ENCODE measurements at regions not wholly inside any gene's neighbourhood (a gene's known extent, or its start where the extent isn't known, plus 50 kb on each side); places are given as distances from the start of the nearest gene placed in this dataset.
"Not testable (repeated sequence)": the region's sequence is repeated elsewhere in the genome, so short reads cannot be mapped to it uniquely, and the experiment has no call there.

DNA sequence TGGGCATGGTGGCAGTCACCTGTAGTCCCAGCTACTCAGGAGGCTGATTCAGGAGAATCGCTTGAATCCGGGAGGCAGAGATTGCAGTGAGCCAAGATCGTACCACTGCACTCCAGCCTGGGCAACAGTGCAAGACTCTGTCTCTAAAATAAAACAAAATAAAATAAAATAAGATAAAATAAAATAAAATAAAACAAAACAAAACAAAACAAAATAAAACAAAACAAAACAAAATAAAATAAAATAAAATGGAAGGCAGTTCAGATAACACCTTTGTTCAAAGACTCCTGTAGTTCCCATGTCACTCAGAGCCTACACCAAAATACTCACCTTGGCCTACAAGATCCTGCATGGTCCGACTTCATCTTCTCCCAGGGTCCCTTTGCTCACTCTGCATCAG, 61.3 kb downstream of the SYF2 start:
- DNase-seq = not testable (repeated sequence)

DNA sequence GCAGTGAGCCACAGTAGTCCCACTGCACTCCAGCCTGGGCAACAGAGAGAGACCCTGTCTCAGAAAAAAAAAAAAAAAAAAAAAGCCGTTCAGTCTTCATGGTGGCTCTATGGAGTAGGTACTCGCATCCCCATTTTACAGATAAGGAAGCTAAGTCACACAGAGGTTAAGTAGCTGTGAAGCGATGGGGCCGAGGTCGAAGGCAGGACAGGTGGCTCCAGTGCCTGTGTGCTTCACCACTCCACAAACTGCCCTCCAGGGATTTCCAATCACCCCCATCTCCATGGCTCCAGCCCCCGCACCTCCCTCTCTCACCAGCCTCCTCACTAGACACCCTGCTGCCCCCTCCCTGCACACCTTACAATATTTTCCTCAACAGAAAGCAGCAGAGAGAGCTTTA, 61.9 kb downstream of the SYF2 start:
- DNase-seq = no peak

DNA sequence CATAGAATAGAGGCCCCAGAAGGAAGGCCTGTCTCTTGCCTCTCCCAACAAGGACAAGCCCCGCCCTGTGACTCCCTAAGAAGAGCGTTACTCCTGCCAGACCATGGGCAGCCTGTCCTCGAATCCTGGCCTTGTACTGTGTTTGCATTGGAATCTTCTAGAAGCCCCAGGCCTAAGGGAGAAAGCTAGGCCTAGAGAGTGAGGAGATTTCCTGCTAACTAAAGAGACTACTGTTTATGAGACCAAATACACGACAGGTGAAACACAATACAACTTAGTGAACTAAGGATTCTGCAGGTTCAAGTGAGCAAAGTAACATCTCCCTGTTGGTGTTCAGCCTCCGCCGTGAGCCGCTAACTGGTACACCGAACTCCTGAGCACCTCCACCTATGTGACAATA, 62.7 kb downstream of the SYF2 start:
- DNase-seq = no peak

DNA sequence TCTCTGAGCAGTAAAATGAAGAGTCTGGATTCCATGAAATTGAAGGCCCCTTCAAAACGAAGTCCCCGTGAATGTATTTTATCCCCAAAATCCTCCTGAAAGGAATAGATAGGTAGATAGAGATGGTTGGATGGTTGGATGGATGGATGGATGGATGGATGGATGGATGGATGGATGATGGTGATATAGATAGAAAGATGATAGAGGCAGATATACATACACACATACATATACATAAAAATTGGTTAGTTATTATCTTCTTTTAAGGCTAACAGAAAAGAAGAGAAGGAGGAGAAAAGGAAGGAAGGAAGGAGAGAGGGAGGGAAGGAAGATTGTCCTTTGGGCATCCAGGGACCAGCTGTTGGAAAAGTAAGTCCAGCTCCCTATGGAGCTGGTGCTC, 63.1 kb downstream of the SYF2 start:
- no peak for DNase-seq

DNA sequence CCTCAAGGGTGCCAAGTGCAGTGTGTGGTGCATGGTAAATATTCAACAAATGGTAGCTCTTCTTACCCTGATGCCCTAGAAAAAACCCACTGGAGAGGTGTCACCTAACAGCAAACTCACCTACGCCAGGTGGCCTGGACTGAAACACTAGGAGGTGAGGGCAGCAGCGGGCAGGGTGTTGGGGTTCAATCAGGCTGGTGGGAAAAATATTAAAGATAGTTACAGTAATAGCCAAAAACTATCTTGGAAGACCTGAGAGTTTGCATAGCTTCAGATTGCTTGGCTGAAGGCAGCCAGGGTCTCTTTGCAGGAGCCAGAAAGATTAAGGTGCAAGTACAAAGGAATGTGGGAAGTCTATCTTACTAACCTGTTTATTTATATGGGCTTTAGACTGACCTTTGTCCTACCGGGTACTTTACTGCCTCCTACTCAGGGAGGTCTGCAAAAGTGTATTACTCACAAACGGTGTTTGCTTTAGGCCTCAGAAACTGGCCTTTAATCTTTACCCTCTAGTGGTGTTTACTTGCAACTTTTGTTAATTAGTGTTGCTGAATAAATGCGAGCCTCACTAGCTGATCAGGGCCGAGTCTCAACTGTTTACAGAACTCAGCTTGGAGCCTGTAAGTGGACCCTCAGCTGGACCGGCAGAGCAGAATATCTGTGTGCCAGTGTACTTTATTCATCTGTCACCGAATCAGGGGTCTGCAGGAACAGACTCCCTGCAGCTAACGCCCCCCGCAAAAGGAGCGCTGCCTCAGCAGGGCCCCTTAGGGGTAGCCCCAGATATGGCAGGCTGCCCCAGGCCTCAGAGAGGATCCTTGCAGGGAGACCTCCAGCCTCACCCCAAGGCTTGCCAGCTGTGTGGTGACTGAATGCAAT, 63.9 kb downstream of the SYF2 start:
- no peak for DNase-seq

DNA sequence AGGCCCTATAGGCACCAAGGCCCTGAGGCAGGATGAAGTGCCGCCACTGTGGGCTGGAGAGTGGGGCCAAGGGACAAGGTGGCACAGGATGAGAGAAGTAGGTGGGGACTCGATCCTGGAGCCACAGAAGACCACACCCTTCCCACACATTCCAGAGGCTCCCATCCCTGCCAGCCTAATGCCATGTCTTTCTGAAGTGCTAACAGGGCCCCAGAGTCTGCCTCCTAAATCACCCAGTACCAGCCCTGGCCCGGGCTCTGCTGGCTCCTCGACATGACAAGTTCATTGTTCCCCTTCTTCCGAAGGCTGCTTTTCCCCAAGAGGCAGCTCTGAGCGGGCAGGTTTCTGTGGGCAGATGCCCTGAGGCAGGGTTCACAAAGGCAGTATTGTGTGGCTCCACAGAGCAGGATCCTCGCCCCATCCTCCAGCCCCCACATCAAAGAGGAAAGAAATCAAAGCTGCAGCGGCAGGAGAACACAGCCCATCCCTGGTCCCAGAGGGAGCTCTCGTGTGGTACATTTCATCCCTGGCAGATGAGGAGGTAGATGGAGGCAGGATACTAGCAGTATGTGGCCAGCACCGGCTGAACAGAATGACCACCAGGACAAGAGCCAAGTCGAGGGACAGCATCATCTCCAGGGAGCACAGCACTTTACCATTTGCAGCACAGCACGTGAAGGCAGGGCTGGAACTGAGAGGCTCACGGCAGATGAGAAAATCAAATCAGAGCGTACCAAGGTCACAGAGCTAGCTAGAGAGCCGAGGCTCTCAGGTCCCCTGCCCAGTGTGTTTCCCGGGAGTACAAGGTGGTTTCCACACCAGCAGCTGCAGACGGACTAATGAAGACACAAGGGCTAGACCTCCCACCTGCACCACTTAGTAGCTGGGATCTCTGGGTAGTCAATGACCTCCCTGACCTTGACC, 64.8 kb downstream of the SYF2 start:
- no peak for DNase-seq

DNA sequence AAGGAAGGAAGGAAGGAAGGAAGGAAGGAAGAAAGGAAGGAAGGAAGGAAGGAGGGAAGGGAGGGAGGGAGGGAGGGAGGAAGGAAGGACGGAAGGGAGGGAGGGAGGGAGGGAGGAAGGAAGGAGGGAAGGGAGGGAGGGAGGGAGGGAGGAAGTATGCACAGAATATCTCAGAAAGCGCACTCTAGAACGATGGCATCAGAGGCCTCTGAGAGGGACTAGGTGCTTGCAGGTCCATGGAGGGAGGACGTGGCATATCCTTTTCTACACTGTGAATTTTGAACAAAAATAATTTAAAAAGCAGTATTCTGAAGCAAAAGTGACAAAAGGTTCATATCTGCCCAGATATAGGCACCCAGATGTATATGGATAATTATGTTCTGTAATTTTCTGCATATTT, 65.5 kb downstream of the SYF2 start:
- DNase-seq = no peak

DNA sequence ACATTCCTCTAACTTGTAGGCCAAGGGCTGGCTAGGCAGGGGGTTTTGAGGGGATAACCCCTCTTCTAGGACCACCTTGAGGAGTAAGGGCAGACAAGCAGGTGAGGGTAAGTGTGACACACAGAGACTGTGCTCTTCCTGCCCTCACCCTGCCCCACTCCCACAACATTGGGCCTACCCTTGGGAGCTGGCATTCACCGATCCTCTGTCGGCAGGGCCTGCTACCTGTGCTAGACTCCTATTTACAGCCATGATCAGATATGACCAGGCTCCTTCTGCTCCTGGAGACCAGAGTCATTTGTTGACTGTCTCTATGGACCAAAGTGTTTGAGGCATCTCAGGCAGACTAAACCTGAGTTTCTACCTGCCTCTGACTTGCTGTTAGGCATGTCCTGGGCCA, 68.3 kb downstream of the SYF2 start:
- DNase-seq = no peak

DNA sequence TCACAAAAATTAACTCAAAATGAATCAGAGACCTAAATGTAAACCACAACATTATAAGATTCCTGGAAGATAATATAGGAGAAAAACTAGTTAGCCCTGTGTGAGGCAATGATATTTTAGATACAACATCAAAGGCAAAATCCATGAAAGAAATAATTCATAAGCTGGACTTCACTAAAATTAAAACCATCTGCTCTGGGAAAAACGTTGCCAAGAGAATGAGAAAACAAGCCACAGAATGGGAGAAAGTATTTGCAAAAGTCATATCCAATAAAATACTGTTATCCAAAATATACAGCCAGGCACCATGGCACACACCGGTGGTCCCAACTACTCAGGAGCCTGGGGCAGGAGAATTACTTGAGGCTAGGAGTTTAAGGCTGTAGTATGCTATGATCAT, 70.3 kb downstream of the SYF2 start:
- no peak for DNase-seq

DNA sequence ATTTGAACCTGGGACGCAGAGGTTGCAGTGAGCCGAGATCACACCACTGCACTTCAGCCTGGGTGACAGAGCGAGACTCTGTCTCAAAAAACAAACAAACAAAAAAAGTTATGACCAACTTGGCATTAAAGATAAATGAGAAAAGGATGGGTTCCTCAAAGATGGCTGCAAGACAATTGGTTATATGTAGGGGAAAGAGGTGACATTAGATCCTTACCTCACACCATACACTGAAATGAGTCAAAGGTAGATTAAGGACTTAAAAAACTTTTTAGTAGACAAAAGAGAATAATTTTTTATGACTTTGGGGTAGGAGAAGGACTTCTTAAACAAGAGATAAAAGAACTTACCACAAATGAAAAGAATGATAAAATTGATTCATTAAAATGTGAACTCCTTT, 74.5 kb downstream of the SYF2 start:
- DNase-seq = no peak

DNA sequence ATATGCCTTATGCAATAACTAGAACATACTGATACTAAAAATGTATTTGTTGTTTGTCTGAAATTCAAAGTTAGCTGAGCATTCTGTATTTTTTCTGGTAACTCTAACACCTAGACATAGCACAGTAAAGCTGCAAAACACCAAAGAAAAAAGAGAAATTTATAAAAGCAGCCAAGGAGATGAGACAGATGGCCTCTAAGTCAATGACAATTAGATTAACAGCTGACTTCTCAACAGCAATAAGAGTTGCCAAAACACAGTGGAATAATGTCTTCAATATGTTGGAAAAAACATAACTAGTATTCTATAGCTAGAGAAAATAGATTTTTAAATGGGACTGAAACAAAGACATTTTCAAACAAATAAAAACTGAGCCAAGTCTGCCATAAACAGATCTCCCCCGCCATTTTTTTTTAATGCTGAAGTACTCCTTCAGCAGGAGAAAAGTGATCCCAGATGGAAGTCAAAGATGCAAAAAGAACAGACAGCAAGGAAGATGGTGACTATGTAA, 81.3 kb downstream of the SYF2 start:
- no peak for DNase-seq

DNA sequence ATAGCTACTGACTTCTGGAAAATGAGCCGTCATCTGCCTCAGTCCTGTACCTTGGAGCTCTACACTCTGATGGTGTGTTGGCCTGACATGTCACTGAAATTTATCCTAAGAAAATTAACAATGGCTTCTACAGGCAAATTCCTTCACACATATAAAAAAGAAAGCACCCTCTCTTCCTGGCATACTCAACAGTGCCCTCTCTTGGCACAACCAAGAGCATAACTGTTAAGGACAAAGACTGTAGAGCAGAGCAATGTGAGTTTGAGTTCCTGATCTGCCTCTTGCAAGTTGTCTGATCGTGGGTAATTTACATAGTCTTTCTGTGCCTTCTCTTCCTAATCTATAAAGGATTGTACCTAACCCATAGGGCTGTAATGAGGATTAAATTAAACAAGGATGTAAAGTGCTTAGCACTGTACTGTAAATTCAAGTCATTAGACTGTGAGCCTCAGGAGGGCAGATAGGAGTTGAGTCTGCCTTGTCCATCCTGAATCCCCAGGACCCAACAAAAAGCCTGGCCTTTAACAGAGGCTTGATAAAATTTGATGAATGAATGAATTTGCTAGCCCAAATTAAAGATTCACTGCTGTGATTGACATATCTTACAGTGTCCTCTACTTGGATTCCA, 83.5 kb downstream of the SYF2 start:
- no peak for DNase-seq

DNA sequence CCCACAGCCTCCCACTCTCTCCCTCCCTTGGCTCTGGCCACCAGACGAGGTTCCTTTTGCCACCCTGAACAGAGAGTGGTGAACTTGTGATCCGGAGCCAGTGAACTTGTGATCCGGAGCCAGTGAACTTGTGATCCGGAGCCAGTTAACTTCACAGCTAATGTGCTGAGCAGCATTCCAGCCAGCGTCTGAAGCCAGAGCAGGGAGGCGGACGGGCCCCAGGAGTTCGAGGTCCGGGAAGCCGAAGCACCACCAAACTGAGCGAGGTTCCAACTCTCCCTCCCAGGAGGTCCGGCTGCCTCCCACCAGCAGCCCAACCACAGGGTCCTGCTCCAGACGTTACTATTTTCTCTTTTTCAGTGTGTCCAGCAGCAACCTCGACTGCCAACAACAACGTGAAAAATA, 85.8 kb downstream of the SYF2 start:
- no peak for DNase-seq

DNA sequence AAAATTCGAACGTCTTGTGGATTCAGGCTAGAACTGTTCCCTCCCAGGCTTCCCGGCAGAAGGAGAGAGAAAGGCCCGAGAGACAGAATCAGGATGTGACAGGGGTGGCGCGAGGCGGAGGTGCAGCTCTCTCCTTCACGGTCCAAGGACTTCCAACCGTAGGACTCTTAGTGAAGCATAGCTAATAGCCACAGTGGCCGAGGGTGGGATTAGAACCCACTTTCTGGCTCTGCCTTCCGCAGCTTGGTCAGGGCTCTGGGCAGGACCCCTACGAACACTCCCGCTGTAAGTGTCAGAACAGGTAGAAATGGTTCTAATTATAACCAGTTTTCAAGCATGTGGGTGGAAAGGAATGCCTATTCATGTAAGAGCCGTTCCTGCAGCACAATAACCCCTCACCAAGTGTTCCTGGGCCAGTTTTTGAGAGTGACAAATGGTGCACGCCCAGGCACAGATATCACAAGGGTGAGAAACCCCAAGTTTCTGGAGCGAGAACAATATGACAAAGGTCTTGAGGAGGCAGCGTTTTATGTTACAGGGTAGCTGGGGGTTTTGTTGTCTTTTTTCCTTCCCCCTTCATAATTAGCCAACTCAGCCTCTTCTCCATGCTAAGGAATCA, 86.4 kb downstream of the SYF2 start:
- DNase-seq = no peak

DNA sequence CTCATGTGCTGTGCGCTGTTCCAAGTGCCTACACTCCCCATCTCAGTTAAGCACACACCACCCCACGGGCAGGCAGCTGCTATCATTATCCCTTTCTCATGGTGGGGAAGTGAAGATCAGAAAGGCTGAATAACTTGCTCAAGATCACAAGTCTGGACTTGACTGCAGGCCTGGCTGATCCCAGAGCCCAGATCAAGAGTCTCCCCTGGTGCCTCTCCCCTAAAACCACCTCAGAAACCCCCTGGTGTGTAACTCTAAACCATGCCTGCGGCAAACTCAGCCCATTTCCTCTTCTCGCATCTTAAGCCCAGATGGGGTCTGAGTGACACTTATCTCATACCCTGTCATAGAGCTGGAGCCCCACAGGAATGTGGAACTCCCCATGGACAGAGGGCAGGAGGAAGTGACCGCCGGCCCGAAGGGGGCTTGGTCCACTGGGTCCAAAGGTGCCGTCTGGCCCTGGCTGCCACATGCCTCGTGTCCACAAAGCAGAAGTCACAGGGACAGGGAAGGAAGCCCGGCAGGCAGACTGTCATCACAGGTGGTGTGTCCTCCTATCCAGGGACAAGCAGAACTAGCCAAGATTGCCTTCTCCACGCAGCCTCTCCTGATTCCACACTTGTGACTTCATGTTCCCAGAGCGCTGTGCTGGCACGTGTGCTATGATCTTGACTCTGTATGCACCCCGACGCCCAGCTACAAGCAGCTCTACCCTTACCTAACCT, 92.1 kb downstream of the SYF2 start:
- DNase-seq = no peak

DNA sequence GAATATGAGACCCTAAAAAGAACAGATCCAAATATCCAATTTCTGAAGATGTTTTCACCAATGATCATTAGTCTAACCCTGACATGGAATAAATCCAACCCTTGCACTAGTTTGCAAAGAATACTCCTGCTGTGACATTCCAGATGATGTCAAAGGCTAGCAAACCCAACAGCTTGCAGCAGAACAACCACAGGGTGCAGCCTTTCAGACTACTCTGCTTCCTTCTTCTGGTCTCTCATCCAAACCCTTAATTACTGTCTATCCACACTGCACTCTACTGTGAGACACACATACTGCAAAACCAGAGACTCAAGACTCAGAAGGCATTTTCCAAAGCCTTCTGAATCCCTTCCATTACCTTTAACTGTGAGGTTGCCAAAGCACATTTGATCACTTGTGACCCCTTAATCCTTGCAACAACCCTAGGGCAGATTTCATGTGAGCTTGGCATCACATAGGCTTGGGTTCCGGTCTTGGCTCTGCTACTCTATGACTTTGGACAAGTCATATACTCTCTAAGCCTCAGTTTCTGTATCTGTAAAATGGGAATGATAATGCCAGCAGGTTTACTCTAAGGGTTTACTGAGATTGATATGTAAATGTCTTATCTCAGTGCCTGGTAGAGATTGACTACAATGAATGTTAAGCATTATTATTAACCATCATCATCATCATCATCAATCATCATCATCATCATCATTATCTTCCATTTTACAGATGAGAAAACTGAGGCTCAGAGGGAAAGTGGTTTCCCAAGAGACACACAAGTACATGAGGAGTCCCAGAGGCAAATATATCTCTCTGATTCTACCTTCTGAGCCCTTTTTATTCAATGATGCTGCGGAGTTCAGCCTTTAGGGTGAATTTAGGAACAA, 94.5 kb downstream of the SYF2 start:
- no peak for DNase-seq

DNA sequence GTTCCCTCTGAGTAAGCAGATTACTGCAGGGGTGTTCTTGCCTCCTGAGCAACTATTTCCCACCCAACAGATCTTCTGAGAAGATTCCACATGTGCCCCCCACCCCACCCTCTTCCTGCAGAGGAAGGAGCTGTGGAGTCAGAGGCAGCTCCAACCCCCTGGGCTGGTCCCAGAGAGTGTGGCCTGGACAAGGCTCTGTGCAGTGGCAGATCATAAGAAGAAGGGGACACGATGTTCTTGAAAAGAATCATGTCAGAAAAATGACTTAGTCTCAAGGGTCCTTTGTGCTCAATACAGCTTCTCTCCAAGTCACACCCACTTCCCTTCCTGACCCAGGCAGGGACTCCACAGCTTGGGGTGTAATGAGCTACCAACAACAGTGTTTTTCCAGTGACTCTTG, 95.2 kb downstream of the SYF2 start:
- DNase-seq = no peak

DNA sequence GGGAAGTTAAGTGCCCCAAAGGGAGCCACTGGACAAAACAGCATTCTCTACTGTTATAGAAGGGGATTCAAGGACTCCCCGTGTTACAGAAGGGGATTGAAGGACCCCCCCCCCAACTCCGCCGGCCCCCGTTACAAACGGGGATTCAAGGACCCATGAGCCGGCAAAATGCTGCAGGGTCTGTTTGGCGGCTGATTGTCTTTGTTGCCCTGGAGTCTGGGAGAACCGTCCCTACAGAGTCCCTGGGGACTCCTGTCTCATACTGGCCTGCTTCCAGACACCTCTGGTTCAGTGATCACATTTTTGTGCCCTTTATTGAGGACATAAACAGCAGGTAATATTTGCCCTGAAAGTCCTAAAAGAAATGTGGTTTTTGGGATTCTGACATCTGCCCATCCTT, 96.4 kb downstream of the SYF2 start:
- no peak for DNase-seq

DNA sequence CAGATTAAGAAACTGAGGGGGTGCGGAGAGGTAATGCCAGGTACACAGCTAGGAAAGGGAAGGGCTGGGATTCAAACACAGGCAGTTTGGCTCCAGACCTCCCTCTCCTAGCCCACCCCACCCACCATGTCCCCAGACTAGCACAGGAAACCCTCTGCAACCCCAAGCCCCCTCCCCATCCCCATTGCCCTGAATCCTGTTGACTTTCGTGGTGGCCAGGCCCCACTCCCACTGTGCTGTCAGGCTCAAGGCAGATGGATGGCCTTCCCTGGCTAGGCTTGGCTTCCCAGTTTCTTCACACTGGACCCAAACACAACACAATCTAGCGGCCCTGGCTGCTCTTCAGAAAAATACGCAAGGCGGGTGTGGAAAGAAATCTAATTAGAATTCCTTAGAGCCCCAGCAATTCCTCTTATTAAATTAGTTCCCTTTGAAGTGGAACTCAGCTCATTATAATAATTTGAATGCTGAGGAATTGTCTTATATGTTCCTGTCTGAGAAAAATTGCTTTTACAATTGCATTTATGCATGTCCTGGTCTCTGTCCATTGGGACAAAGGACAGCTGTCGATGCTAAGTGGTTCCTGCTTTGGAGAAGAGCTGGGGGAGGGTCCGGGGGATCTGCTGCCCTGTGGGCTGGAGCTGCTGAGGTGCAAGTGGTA, 97.4 kb downstream of the SYF2 start:
- no peak for DNase-seq

DNA sequence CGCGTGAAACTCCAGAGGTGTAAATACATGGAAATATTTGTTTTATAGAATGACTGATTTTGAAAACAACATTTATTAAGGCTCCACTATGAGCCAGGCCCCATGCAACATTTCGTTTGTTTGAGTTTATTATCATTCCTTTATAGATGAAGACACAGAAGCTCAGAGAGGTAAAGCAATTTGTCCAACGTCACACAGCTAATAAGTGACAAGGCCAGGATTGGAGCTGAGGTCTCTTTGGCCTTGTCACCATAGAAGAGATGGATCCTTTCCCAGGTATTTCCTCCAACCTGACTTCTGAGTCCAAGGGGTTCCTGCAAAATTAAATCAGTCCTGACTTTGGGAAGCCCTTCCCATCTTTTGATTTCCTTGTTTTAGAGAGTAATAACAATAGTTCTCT, 98.0 kb downstream of the SYF2 start:
- DNase-seq = no peak

DNA sequence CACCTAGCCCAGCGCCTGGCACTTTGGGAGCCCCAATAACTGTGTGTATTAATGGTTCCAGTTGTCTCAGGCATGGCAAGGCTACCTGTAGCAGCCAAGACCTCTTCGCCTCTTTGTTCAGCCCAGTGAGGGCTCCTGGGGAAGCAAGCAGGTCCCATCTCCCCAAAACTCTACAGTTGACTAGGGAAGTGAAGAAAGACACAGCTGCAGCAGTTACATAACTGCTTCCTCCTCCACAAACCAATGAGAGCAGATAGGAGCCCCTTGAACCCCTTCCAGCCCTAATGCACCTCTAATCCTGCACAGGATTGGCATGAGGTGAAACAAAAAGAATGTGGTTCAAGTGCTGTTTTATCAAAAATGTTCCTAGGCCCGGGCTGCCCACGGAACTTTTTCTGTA, 100.5 kb downstream of the SYF2 start:
- no peak for DNase-seq

Measured in NCI-H187 treated with DMSO at 0.1 percent for 48 hours (cell line).